ENCODE measurements at regions not wholly inside any gene's neighbourhood (a gene's known extent, or its start where the extent isn't known, plus 50 kb on each side); places are given as distances from the start of the nearest gene placed in this dataset.
"Not testable (repeated sequence)": the region's sequence is repeated elsewhere in the genome, so short reads cannot be mapped to it uniquely, and the experiment has no call there.

DNA sequence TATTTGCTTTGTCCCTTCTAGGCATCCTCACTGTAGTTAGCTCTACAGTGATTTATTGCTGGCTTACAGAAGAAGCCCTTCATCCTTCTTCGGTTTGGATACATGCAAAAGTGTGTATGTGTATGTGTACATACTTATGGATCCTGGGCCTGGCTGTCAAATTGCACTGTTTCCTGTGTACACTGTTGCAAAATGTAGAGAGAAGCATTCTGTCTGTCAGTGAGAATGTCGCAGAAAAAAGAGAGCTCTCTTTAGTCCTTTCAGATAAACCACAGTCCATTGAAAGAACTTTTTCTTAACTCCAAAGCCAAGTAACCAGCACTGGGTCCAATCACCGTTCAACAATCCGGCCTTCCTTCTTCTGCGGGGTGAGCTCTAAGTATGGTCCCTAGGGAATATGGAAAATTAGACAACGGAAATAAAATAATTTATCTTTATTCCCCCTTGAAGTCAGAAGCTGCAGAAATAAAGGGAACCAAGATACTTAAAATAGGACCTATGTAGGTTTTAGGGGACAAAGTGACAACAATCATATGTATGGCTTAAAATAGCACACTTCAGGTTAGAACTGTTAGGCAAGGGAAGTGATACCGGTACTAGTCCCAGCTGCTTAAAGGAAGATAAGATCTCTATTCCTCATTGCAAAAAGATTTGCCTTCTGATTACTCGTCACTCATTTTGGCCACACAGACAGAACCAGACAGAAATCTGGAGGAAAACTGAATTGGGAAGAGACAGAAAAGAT is 107.0 kb downstream of the CD83 start:
- POLR2A ChIA-PET, result no interaction called here
- peaks cover 10% of the 10 kb centered on the region for H3K36me3 Mint-ChIP-seq
- ATAC-seq (ENCODE audit: low read depth), result no peak

GRCh38 chr6:14226051-14226660 is 108.6 kb downstream of the CD83 start:
- Mint-ChIP-seq H3K36me3 (peaks cover 10% of the 10 kb centered on the region), H3K27me3 (no peaks in the 10 kb centered on the region), H3K9me3 (peaks cover 8% of the 10 kb centered on the region), H3K27ac (no peak overlapping the region), H3K4me1 (no peaks in the 10 kb centered on the region), H3K4me3 (no peak overlapping the region)
- POLR2A ChIA-PET, result no interaction called here
- ATAC-seq (ENCODE audit: low read depth) (no peak), DNase-seq (no peak)

More for the DNA sequence above, 107.0 kb downstream of the CD83 start:
- no peaks in the 10 kb centered on the region for H3K27me3 Mint-ChIP-seq
- no peak overlapping the region for H3K27ac Mint-ChIP-seq
- H3K4me3 Mint-ChIP-seq, result no peak overlapping the region
- peaks cover 8% of the 10 kb centered on the region for H3K9me3 Mint-ChIP-seq
- no peaks in the 10 kb centered on the region for H3K4me1 Mint-ChIP-seq
- DNase-seq, result no peak

- no peaks in the 10 kb centered on the region for H3K27me3 Mint-ChIP-seq
- H3K27ac Mint-ChIP-seq, result no peak overlapping the region
- H3K4me3 Mint-ChIP-seq, result no peak overlapping the region
- POLR2A ChIA-PET, result no interaction called here
- ATAC-seq (ENCODE audit: low read depth), result peak; percentile 41
- peaks cover 8% of the 10 kb centered on the region for H3K9me3 Mint-ChIP-seq
- peaks cover 14% of the 10 kb centered on the region for H3K36me3 Mint-ChIP-seq
- DNase-seq, result no peak
- H3K4me1 Mint-ChIP-seq, result peaks cover 5% of the 10 kb centered on the region
These were observed 111.0 kb downstream of the CD83 start for GRCh38 chr6:14228571-14228970.

DNA sequence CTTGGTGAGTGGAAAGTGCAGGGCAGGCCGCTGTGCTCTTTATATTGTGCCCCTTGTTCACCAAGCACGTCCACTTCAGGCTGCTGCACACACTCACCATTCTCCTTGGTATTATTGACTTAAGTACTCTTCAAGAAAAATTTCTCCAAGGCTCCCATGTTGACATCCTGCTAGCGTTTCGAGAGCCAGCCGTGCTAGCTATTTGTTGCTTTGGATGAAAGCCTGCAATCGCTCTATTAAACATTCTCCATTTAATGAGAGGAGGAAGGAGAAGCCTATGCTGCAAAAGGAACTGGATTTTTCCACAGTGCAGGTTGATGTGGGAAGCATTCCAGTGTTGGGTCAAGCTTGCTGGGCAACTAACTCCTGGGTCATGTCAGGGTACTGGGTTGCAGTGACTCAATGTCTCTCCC is 113.5 kb downstream of the CD83 start:
- ATAC-seq (ENCODE audit: low read depth), result no peak
- no peaks in the 10 kb centered on the region for H3K27me3 Mint-ChIP-seq
- no peak overlapping the region for H3K4me3 Mint-ChIP-seq
- no peak overlapping the region for H3K27ac Mint-ChIP-seq
- DNase-seq, result no peak
- H3K9me3 Mint-ChIP-seq, result peaks cover 5% of the 10 kb centered on the region
- H3K4me1 Mint-ChIP-seq, result peaks cover 5% of the 10 kb centered on the region
- POLR2A ChIA-PET, result no interaction called here
- H3K36me3 Mint-ChIP-seq, result peaks cover 14% of the 10 kb centered on the region

GRCh38 chr6:14231501-14232280 is 114.1 kb downstream of the CD83 start:
- ATAC-seq (ENCODE audit: low read depth), result peak; percentile 74
- Mint-ChIP-seq H3K4me3 (no peak overlapping the region), H3K9me3 (peaks cover 3% of the 10 kb centered on the region), H3K27me3 (peaks cover 2% of the 10 kb centered on the region), H3K36me3 (peaks cover 10% of the 10 kb centered on the region), H3K27ac (no peak overlapping the region), H3K4me1 (peaks cover 5% of the 10 kb centered on the region)
- DNase-seq, result no peak
- POLR2A ChIA-PET, result no interaction called here

- POLR2A ChIA-PET, result no interaction called here
These were observed 115.3 kb downstream of the CD83 start for GRCh38 chr6:14232889-14233288.

DNA sequence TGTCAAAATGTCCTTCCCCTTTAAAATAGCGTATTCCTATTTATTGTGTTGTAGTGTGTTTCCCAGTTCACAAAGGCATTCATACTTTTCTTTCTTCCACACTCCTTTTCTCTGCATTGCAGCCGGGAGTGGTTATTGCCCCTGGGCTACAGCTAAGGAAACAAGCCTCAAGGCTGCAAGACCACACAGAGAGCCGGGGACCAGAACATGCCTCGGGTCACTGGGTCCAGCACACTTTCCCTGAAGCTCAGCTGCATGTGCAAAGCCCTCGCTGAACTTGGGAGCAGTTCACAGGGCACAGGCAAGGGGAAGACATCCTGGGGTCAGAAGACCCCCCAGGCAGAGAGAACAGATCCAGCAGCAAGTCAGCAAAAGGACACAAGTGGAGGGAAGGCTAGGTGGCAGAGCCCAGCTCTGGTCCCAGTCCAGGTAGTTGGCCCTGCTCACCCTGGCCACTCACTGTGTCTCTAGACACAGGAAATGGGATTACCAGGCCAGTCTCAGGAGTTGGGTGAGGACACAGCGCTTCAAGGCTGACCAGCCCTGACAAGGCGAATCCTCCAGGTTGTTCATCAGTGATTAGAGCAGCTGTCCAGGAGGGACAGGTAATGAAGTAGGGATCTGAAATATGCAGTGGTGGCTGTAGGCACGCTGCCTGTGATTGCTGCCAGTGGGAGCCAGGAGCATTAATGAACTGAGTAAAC is 118.2 kb downstream of the CD83 start:
- Mint-ChIP-seq H3K9me3 (no peaks in the 10 kb centered on the region), H3K4me3 (no peak overlapping the region), H3K27ac (no peak overlapping the region), H3K36me3 (peaks cover 7% of the 10 kb centered on the region), H3K27me3 (peaks cover 2% of the 10 kb centered on the region), H3K4me1 (peaks cover 8% of the 10 kb centered on the region)
- POLR2A ChIA-PET, result no interaction called here
- DNase-seq (no peak), ATAC-seq (ENCODE audit: low read depth) (no peak)

More at GRCh38 chr6:14232889-14233288, 115.3 kb downstream of the CD83 start:
- no peak overlapping the region for H3K4me3 Mint-ChIP-seq
- no peak overlapping the region for H3K27ac Mint-ChIP-seq
- DNase-seq, result no peak
- peaks cover 4% of the 10 kb centered on the region for H3K36me3 Mint-ChIP-seq
- no peaks in the 10 kb centered on the region for H3K9me3 Mint-ChIP-seq
- peaks cover 2% of the 10 kb centered on the region for H3K27me3 Mint-ChIP-seq
- ATAC-seq (ENCODE audit: low read depth), result no peak
- H3K4me1 Mint-ChIP-seq, result peaks cover 5% of the 10 kb centered on the region

- H3K27ac Mint-ChIP-seq, result no peak overlapping the region
- H3K9me3 Mint-ChIP-seq, result peaks cover 3% of the 10 kb centered on the region
- H3K36me3 Mint-ChIP-seq, result peaks cover 3% of the 10 kb centered on the region
- ATAC-seq (ENCODE audit: low read depth) (no peak), DNase-seq (no peak)
- peaks cover 2% of the 10 kb centered on the region for H3K27me3 Mint-ChIP-seq
- POLR2A ChIA-PET, result no interaction called here
- H3K4me3 Mint-ChIP-seq, result no peak overlapping the region
- peaks cover 15% of the 10 kb centered on the region for H3K4me1 Mint-ChIP-seq
These were observed 121.5 kb downstream of the CD83 start for GRCh38 chr6:14239097-14239496.

DNA sequence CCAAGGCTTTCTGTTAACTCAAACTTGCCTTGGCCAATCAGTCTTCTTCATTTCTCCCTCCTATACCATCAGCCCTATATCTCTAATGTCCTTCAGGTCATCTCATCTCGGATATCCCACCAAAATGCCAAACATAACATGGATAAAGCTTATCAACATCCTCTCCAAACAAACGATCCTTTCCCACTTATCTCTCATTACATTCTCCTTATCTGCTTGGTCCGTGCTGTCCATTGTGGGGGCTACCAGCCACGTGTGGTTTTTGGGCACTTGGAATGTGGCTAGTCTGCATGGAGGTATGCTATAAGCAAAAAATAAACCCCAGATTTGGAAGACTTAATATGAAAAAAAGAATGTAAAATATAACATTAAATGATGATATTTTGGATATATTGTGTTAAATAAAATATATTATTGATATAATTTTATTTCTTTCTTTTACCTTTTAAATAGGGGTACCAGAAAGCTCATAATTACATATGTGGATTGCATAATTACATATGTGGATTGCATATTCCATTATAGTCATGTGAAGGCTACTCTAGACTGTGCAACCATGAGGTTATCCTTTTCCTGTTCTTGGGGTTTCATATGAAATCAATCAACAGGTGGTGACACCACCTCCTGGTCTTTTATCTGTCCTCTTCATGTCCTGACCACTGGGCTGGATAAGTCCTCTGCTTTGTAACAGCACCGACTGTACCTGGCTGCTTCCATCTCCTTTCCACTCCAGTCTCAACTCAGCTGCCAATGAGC is 123.0 kb downstream of the CD83 start:
- Mint-ChIP-seq H3K4me1 (peaks cover 15% of the 10 kb centered on the region), H3K27me3 (peaks cover 2% of the 10 kb centered on the region), H3K9me3 (peaks cover 3% of the 10 kb centered on the region), H3K36me3 (peaks cover 3% of the 10 kb centered on the region), H3K4me3 (peak overlapping the region; percentile 45), H3K27ac (peak overlapping the region; percentile 49)
- no peak for DNase-seq
- no peak for ATAC-seq (ENCODE audit: low read depth)
- POLR2A ChIA-PET, result no interaction called here

DNA sequence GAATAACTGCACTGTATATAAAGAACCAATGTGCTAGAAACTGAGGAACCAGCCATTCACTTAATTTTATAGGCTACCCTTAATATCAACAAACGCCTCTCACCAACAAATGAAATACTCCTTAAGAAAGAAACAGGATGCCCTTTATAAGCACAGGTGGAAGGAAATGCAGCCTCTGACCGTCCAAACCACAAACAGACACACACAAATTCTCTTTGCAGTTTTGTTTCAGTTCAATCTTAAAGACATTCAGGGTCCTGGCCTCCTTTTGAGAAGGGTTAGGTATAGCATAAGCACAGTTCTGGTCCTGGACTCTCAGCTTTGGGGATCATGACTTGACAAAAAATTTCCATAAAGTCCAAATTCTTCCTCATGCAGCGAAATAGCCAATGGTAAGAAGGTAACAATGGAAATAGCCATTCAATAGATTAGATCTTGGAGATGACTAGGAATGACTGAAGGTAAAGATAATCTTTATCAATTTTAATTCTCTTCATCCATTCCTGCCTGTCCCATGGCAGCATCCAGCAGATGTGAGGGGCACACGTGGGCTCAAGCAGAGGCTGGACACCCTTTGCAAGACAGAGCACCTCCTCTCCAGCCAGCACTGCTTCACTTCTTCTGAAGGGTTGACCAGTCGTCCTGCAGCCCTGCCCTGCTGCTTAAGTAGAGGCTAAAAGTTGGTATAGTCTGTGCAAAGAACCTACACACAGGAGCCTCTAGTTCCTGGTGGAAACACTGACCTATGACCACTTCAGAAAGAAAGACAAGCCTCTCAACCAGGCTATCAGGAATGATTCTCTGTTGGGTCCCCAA is 123.9 kb downstream of the CD83 start:
- Mint-ChIP-seq H3K4me1 (peaks cover 15% of the 10 kb centered on the region), H3K27me3 (peaks cover 2% of the 10 kb centered on the region), H3K9me3 (peaks cover 3% of the 10 kb centered on the region), H3K4me3 (peak overlapping the region; percentile 45), H3K27ac (peak overlapping the region; percentile 49), H3K36me3 (peaks cover 3% of the 10 kb centered on the region)
- POLR2A ChIA-PET, result no interaction called here
- ATAC-seq (ENCODE audit: low read depth) (peak; percentile 22), DNase-seq (no peak)

DNA sequence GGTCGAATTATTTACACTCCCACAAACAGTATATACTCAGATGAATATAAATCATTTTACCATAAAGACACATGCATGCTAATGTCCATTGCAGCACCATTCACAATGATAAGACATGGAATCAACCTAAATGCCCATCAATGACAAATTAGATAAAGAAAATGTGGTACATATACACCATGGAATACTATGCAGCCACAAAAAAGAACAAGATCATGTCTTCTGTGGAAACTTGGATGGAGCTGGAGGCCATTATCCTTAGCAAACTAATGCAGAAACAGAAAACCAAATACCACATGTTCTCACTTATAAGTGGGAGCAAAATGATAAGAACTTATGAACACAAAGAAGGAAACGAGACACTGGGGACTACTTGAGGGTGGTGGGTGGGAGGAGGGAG is 125.3 kb downstream of the CD83 start:
- H3K36me3 Mint-ChIP-seq; POLR2A ChIA-PET; H3K27ac Mint-ChIP-seq; H3K27me3 Mint-ChIP-seq; DNase-seq; H3K9me3 Mint-ChIP-seq; H3K4me3 Mint-ChIP-seq; ATAC-seq (ENCODE audit: low read depth): not testable (repeated sequence)
- peaks cover 15% of the 10 kb centered on the region for H3K4me1 Mint-ChIP-seq

- POLR2A ChIA-PET, result no interaction called here
- no peaks in the 10 kb centered on the region for H3K27me3 Mint-ChIP-seq
- ATAC-seq (ENCODE audit: low read depth) (no peak), DNase-seq (no peak)
- H3K27ac Mint-ChIP-seq, result no peak overlapping the region
- H3K9me3 Mint-ChIP-seq, result peaks cover 5% of the 10 kb centered on the region
- H3K36me3 Mint-ChIP-seq, result peaks cover 3% of the 10 kb centered on the region
- peaks cover 15% of the 10 kb centered on the region for H3K4me1 Mint-ChIP-seq
- no peak overlapping the region for H3K4me3 Mint-ChIP-seq
These were observed 126.0 kb downstream of the CD83 start for GRCh38 chr6:14243597-14243996.

All from activated naive CD8-positive, alpha-beta T cell treated with anti-CD3 and anti-CD28 coated beads, Interleukin-2, amount 10 ng/mL, durations not matched to agents 7 days and 5 days (primary cell).